CD4-positive, alpha-beta memory T cell (primary cell): ENCODE measurements at regions not wholly inside any gene's neighbourhood (a gene's known extent, or its start where the extent isn't known, plus 50 kb on each side); places are given as distances from the start of the nearest gene placed in this dataset.

ENCODE experiments used
- CTCF ChIA-PET: fragments of 350-600 bp; sonication (Branson Sonifier 250); formaldehyde crosslinking; loops from one replicate; lab custom pipeline; 2021; ENCODE audit warnings: inconsistent platforms; ENCODE audit not compliant: partially characterized antibody; lab: Charles Lee
- POLR2A ChIA-PET: fragments of 350-600 bp; sonication (Branson Sonifier 250); formaldehyde crosslinking; loops from one replicate; lab custom pipeline; 2021; ENCODE audit not compliant: partially characterized antibody; lab: Charles Lee
- DNase-seq, 5 donors: peaks; one replicate each; pipeline versions ENCODE4 v3.0.0 to v3.0.0-alpha.2; 2020 to 2022; ENCODE audit warnings: mixed read lengths in 1 of 5
- H3K27ac ChIP-seq: one replicate; pipeline ENCODE4 v1.7.0; 2013; ENCODE audit warnings: low read depth, low read length
- H3K27me3 ChIP-seq: 2 replicates; pipeline ENCODE4 v1.7.0; 2013; ENCODE audit warnings: mild to moderate bottlenecking, low read length, moderate library complexity; ENCODE audit not compliant: insufficient read depth
- H3K36me3 ChIP-seq: 2 replicates; pipeline ENCODE4 v1.7.0; 2013; ENCODE audit warnings: mild to moderate bottlenecking, low read length, moderate library complexity; ENCODE audit not compliant: insufficient read depth
- H3K4me1 ChIP-seq: 2 replicates; pipeline ENCODE4 v1.7.0; 2013; ENCODE audit warnings: mild to moderate bottlenecking, low read length, moderate library complexity; ENCODE audit not compliant: insufficient read depth
- H3K4me3 ChIP-seq, 2 donors: one replicate each; pipeline ENCODE4 v1.7.0; 2013; ENCODE audit warnings: low read length in 2 of 2, mild to moderate bottlenecking in 1 of 2
- H3K9me3 ChIP-seq, 2 donors: one replicate each; pipeline ENCODE4 v1.7.0; 2013; ENCODE audit warnings: low read length in 2 of 2, control low read depth in 1 of 2; ENCODE audit not compliant: control insufficient read depth in 1 of 2
- H3K27ac Mint-ChIP-seq, 7 donors: one replicate each; pipeline ENCODE4 v1.8.0; 2020 to 2021; ENCODE audit warnings: mixed read lengths in 7 of 7, mild to moderate bottlenecking in 6 of 7, inconsistent platforms in 3 of 7, moderate library complexity in 3 of 7
- H3K27me3 Mint-ChIP-seq, 2 donors: one replicate each; pipeline ENCODE4 v1.8.0; 2020 to 2021; ENCODE audit warnings: mixed read lengths in 2 of 2
- H3K36me3 Mint-ChIP-seq, 2 donors: one replicate each; pipeline ENCODE4 v1.8.0; 2020 to 2021; ENCODE audit warnings: mixed read lengths in 2 of 2, inconsistent platforms in 1 of 2, mild to moderate bottlenecking in 1 of 2
- H3K4me1 Mint-ChIP-seq, 4 donors: one replicate each; pipeline ENCODE4 v1.8.0; 2020 to 2021; ENCODE audit warnings: mixed read lengths in 4 of 4, mild to moderate bottlenecking in 1 of 4
- H3K4me3 Mint-ChIP-seq, 8 donors: one replicate each; pipeline ENCODE4 v1.8.0; 2020 to 2021; ENCODE audit warnings: mixed read lengths in 8 of 8, mild to moderate bottlenecking in 7 of 8, moderate library complexity in 6 of 8, inconsistent platforms in 3 of 8
- H3K9me3 Mint-ChIP-seq, 8 donors: one replicate each; pipeline ENCODE4 v1.8.0; 2020 to 2021; ENCODE audit warnings: mixed read lengths in 8 of 8, mild to moderate bottlenecking in 5 of 8, inconsistent platforms in 3 of 8, moderate library complexity in 1 of 8
- intact Hi-C: fragments of 100-400 bp; cut with micrococcal nuclease; formaldehyde crosslinking; loops from one replicate; pipeline ENCODE4 v1.15.1; 2023

GRCh38 chr3:177754508-177754921 is 557.2 kb upstream of the TBL1XR1 start:
- intact Hi-C loops, result no loop called here
- DNase-seq, result no peak
- H3K27ac Mint-ChIP-seq, result no peak overlapping the region
- H3K36me3 Mint-ChIP-seq, result no peaks in the 10 kb centered on the region
- no peaks in the 10 kb centered on the region for H3K9me3 Mint-ChIP-seq
- H3K4me3 Mint-ChIP-seq, result no peak overlapping the region
- Histone ChIP-seq H3K4me1 (no peaks in the 10 kb centered on the region), H3K9me3 (no peaks in the 10 kb centered on the region), H3K4me3 (no peak overlapping the region), H3K27me3 (no peaks in the 10 kb centered on the region), H3K27ac (no peak overlapping the region), H3K36me3 (no peaks in the 10 kb centered on the region)
- no peaks in the 10 kb centered on the region for H3K27me3 Mint-ChIP-seq
- ChIA-PET POLR2A (no interaction called here), CTCF (no interaction called here)
- no peaks in the 10 kb centered on the region for H3K4me1 Mint-ChIP-seq

- Mint-ChIP-seq H3K9me3 (no peaks in the 10 kb centered on the region), H3K36me3 (no peaks in the 10 kb centered on the region), H3K27me3 (no peaks in the 10 kb centered on the region), H3K27ac (no peak overlapping the region), H3K4me1 (peaks cover 0 to 3% (median 0%) of the 10 kb centered on the region in 4 donors), H3K4me3 (no peak overlapping the region)
- CTCF ChIA-PET, result no interaction called here
- no peak for DNase-seq
- Histone ChIP-seq H3K27me3 (no peaks in the 10 kb centered on the region), H3K36me3 (no peaks in the 10 kb centered on the region), H3K9me3 (no peaks in the 10 kb centered on the region), H3K27ac (no peak overlapping the region), H3K4me3 (no peak overlapping the region), H3K4me1 (no peaks in the 10 kb centered on the region)
- intact Hi-C loops, result no loop called here
- POLR2A ChIA-PET, result no interaction called here
Observed at GRCh38 chr3:177758126-177758525, 560.8 kb upstream of the TBL1XR1 start.

- H3K27ac ChIP-seq, result no peak overlapping the region
- Mint-ChIP-seq H3K27ac (no peak overlapping the region), H3K4me1 (peaks cover 0 to 3% (median 1%) of the 10 kb centered on the region in 4 donors), H3K27me3 (no peaks in the 10 kb centered on the region), H3K4me3 (no peak overlapping the region), H3K36me3 (no peaks in the 10 kb centered on the region), H3K9me3 (peaks cover 0 to 3% (median 0%) of the 10 kb centered on the region in 8 donors)
- H3K9me3 ChIP-seq, result no peaks in the 10 kb centered on the region
- no peak for DNase-seq
- no peaks in the 10 kb centered on the region for H3K27me3 ChIP-seq
- no peaks in the 10 kb centered on the region for H3K4me1 ChIP-seq
- ChIA-PET CTCF (interaction anchor here (1.6 kb wide), 1 partner anchor 12 kb away, joined by 4 read pairs; no protein-coding TSS in a partner anchor), POLR2A (no interaction called here)
- H3K36me3 ChIP-seq, result no peaks in the 10 kb centered on the region
- intact Hi-C loops, result no loop called here
- H3K4me3 ChIP-seq, result no peak overlapping the region
Observed at GRCh38 chr3:177760803-177761202, 563.5 kb upstream of the TBL1XR1 start.

GRCh38 chr3:177764377-177764912 is 567.2 kb upstream of the TBL1XR1 start:
- Histone ChIP-seq H3K36me3 (no peaks in the 10 kb centered on the region), H3K27ac (no peak overlapping the region), H3K9me3 (no peaks in the 10 kb centered on the region), H3K4me3 (no peak overlapping the region), H3K27me3 (no peaks in the 10 kb centered on the region), H3K4me1 (no peaks in the 10 kb centered on the region)
- peaks cover 0 to 4% of the 10 kb centered on the region in 2 donors for H3K36me3 Mint-ChIP-seq
- H3K9me3 Mint-ChIP-seq, result peaks cover 0 to 18% (median 13%) of the 10 kb centered on the region in 8 donors
- H3K27me3 Mint-ChIP-seq, result peaks cover 0 to 1% of the 10 kb centered on the region in 2 donors
- H3K4me3 Mint-ChIP-seq, result no peak overlapping the region
- DNase-seq, result no peak
- intact Hi-C loops, result no loop called here
- peaks cover 0 to 7% (median 1%) of the 10 kb centered on the region in 4 donors for H3K4me1 Mint-ChIP-seq
- CTCF ChIA-PET, result no interaction called here
- POLR2A ChIA-PET, result no interaction called here
- no peak overlapping the region for H3K27ac Mint-ChIP-seq

GRCh38 chr3:177764933-177765332 is 567.7 kb upstream of the TBL1XR1 start:
- H3K9me3 Mint-ChIP-seq, result peaks cover 0 to 21% (median 15%) of the 10 kb centered on the region in 8 donors
- intact Hi-C loops, result no loop called here
- no peak for DNase-seq
- ChIA-PET CTCF (no interaction called here), POLR2A (no interaction called here)
- H3K4me3 ChIP-seq, result no peak overlapping the region
- H3K27ac Mint-ChIP-seq, result no peak overlapping the region
- H3K4me1 ChIP-seq, result no peaks in the 10 kb centered on the region
- peaks cover 0 to 6% of the 10 kb centered on the region in 2 donors for H3K36me3 Mint-ChIP-seq
- peaks cover 0 to 7% (median 1%) of the 10 kb centered on the region in 4 donors for H3K4me1 Mint-ChIP-seq
- H3K27me3 Mint-ChIP-seq, result peaks cover 0 to 1% of the 10 kb centered on the region in 2 donors
- no peak overlapping the region for H3K27ac ChIP-seq
- no peaks in the 10 kb centered on the region for H3K27me3 ChIP-seq
- no peaks in the 10 kb centered on the region for H3K9me3 ChIP-seq
- no peak overlapping the region for H3K4me3 Mint-ChIP-seq
- no peaks in the 10 kb centered on the region for H3K36me3 ChIP-seq

GRCh38 chr3:177770383-177771230 is 573.3 kb upstream of the TBL1XR1 start:
- peaks cover 0 to 4% (median under 1%) of the 10 kb centered on the region in 4 donors for H3K4me1 Mint-ChIP-seq
- CTCF ChIA-PET, result no interaction called here

GRCh38 chr3:177771780-177772179 is 574.5 kb upstream of the TBL1XR1 start:
- no peak overlapping the region for H3K27ac Mint-ChIP-seq
- peaks cover 0 to 6% of the 10 kb centered on the region in 2 donors for H3K36me3 Mint-ChIP-seq
- no peak overlapping the region for H3K4me3 ChIP-seq
- no peaks in the 10 kb centered on the region for H3K9me3 ChIP-seq
- H3K27me3 ChIP-seq, result no peaks in the 10 kb centered on the region
- H3K36me3 ChIP-seq, result no peaks in the 10 kb centered on the region
- intact Hi-C loops, result no loop called here
- POLR2A ChIA-PET, result no interaction called here
- peaks cover 0 to 1% of the 10 kb centered on the region in 2 donors for H3K27me3 Mint-ChIP-seq
- peaks cover 0 to 21% (median 15%) of the 10 kb centered on the region in 8 donors for H3K9me3 Mint-ChIP-seq
- H3K4me3 Mint-ChIP-seq, result no peak overlapping the region
- CTCF ChIA-PET, result interaction anchor here (1.0 kb wide), 1 partner anchor 10 kb away, joined by 4 read pairs; no protein-coding TSS in a partner anchor
- H3K4me1 Mint-ChIP-seq, result no peaks in the 10 kb centered on the region
- H3K4me1 ChIP-seq, result no peaks in the 10 kb centered on the region
- H3K27ac ChIP-seq, result no peak overlapping the region
- no peak for DNase-seq

More at GRCh38 chr3:177770383-177771230, 573.3 kb upstream of the TBL1XR1 start:
- POLR2A ChIA-PET, result no interaction called here
- Mint-ChIP-seq H3K27ac (no peak overlapping the region), H3K4me3 (no peak overlapping the region), H3K36me3 (peaks cover 0 to 6% of the 10 kb centered on the region in 2 donors), H3K9me3 (peaks cover 0 to 21% (median 16%) of the 10 kb centered on the region in 8 donors), H3K27me3 (peaks cover 0 to 1% of the 10 kb centered on the region in 2 donors)
- Histone ChIP-seq H3K27me3 (no peaks in the 10 kb centered on the region), H3K4me3 (no peak overlapping the region), H3K9me3 (no peaks in the 10 kb centered on the region), H3K27ac (no peak overlapping the region), H3K36me3 (no peaks in the 10 kb centered on the region), H3K4me1 (no peaks in the 10 kb centered on the region)
- intact Hi-C loops, result no loop called here
- no peak for DNase-seq
